Mesenchymal stem cell (in vitro differentiated cells and primary cell): ENCODE measurements at regions not wholly inside any gene's neighbourhood (a gene's known extent, or its start where the extent isn't known, plus 50 kb on each side); places are given as distances from the start of the nearest gene placed in this dataset.
A peak's percentile ranks its signal among the peaks of the same experiment; 100 is the strongest.
"Not testable (repeated sequence)": the region's sequence is repeated elsewhere in the genome, so short reads cannot be mapped to it uniquely, and the experiment has no call there.

Source experiments
- DNase-seq: peaks from one replicate; pipeline ENCODE4 v3.0.0-alpha.2; 2013
- H2AFZ ChIP-seq: one replicate; pipeline ENCODE4 v1.6.1; 2013; ENCODE audit warnings: low read depth, mild to moderate bottlenecking, control low read depth, inconsistent platforms, low read length, moderate library complexity
- H2AK5ac ChIP-seq: 2 replicates; pipeline ENCODE4 v1.6.1; 2013; ENCODE audit warnings: low read length, moderate library complexity, mild to moderate bottlenecking, inconsistent platforms; ENCODE audit not compliant: severe bottlenecking
- H2BK120ac ChIP-seq: one replicate; pipeline ENCODE4 v1.6.1; 2013; ENCODE audit warnings: low read depth, mild to moderate bottlenecking, inconsistent platforms, low read length, moderate library complexity
- H2BK12ac ChIP-seq, 2 experiments: one replicate each; pipeline ENCODE4 v1.6.1; 2013; ENCODE audit warnings: inconsistent platforms in 2 of 2, low read length in 2 of 2, mild to moderate bottlenecking in 2 of 2, moderate library complexity in 2 of 2, control low read depth in 1 of 2
- H2BK15ac ChIP-seq: one replicate; pipeline ENCODE4 v1.6.1; 2013; ENCODE audit warnings: mild to moderate bottlenecking, low read depth, inconsistent platforms; ENCODE audit not compliant: poor library complexity, severe bottlenecking
- H2BK5ac ChIP-seq: 2 replicates; pipeline ENCODE4 v1.6.1; 2013; ENCODE audit warnings: low read depth, mild to moderate bottlenecking, low read length, control low read depth, inconsistent platforms; ENCODE audit not compliant: poor library complexity, severe bottlenecking
- H3K14ac ChIP-seq, 2 experiments: one replicate each; pipeline ENCODE4 v1.6.1; 2013; ENCODE audit warnings: inconsistent platforms in 2 of 2, low read length in 2 of 2, control low read depth in 1 of 2, mild to moderate bottlenecking in 1 of 2, moderate library complexity in 1 of 2
- H3K18ac ChIP-seq, 2 experiments: one replicate each; pipeline ENCODE4 v1.6.1; 2013; ENCODE audit warnings: inconsistent platforms in 2 of 2, low read length in 2 of 2, control low read depth in 1 of 2, low read depth in 1 of 2, mild to moderate bottlenecking in 1 of 2
- H3K23ac ChIP-seq, 2 experiments: one replicate each; pipeline ENCODE4 v1.6.1; 2013; ENCODE audit warnings: inconsistent platforms in 2 of 2, low read length in 2 of 2, mild to moderate bottlenecking in 2 of 2, moderate library complexity in 2 of 2, control low read depth in 1 of 2
- H3K27ac ChIP-seq: 2 replicates; pipeline ENCODE4 v1.5.1; 2013; ENCODE audit warnings: mild to moderate bottlenecking, moderate library complexity, low read length, control low read depth, inconsistent platforms; ENCODE audit not compliant: poor library complexity, severe bottlenecking
- H3K27me3 ChIP-seq, 2 experiments: 2 replicates each; pipeline versions ENCODE4 v1.6.1 to v1.7.0; 2013; ENCODE audit warnings: low read length in 2 of 2, mild to moderate bottlenecking in 2 of 2, moderate library complexity in 2 of 2, control low read depth in 1 of 2, inconsistent platforms in 1 of 2; ENCODE audit not compliant: control insufficient read depth in 1 of 2, insufficient read depth in 1 of 2
- H3K36me3 ChIP-seq, 2 experiments: 2 replicates each; pipeline versions ENCODE4 v1.6.1 to v1.7.0; 2013; ENCODE audit warnings: low read length in 2 of 2, control low read depth in 1 of 2, inconsistent platforms in 1 of 2, low read depth in 1 of 2, mild to moderate bottlenecking in 1 of 2; ENCODE audit not compliant: insufficient read depth in 2 of 2, control insufficient read depth in 1 of 2
- H3K4ac ChIP-seq, 2 experiments: one replicate each; pipeline ENCODE4 v1.6.1; 2013; ENCODE audit warnings: inconsistent platforms in 2 of 2, low read length in 2 of 2, mild to moderate bottlenecking in 2 of 2, moderate library complexity in 2 of 2, control low read depth in 1 of 2, low read depth in 1 of 2
- H3K4me1 ChIP-seq: 2 replicates; pipeline ENCODE4 v1.6.1; 2013; ENCODE audit warnings: low read depth, low read length, control low read depth; ENCODE audit not compliant: control insufficient read depth, insufficient read depth
- H3K4me2 ChIP-seq: 2 replicates; pipeline ENCODE4 v1.6.1; 2013; ENCODE audit warnings: low read length, mild to moderate bottlenecking, inconsistent platforms; ENCODE audit not compliant: poor library complexity, severe bottlenecking
- H3K4me3 ChIP-seq, 2 experiments: 2 replicates each; pipeline versions ENCODE4 v1.5.1 to v1.7.0; 2013; ENCODE audit warnings: low read length in 2 of 2, mild to moderate bottlenecking in 2 of 2, control low read depth in 1 of 2, low read depth in 1 of 2; ENCODE audit not compliant: insufficient read depth in 1 of 2
- H3K79me1 ChIP-seq: replicated peaks from 2 replicates; pipeline ENCODE4 v1.6.1; 2013; ENCODE audit warnings: mild to moderate bottlenecking, control low read depth, low read length, inconsistent platforms; ENCODE audit not compliant: poor library complexity, severe bottlenecking
- H3K9ac ChIP-seq: 2 replicates; pipeline ENCODE4 v1.7.0; 2013; ENCODE audit warnings: mild to moderate bottlenecking, low read length, moderate library complexity
- H3K9me3 ChIP-seq: 2 replicates; pipeline ENCODE4 v1.7.0; 2013; ENCODE audit warnings: mild to moderate bottlenecking, low read length; ENCODE audit not compliant: control insufficient read depth
- H4K8ac ChIP-seq: one replicate; pipeline ENCODE4 v1.6.1; 2013; ENCODE audit warnings: inconsistent platforms, mild to moderate bottlenecking, low read length, moderate library complexity
- H4K91ac ChIP-seq: one replicate; pipeline ENCODE4 v1.6.1; 2013; ENCODE audit warnings: mild to moderate bottlenecking, low read length, inconsistent platforms
- WGBS: methylation state at CpG from one replicate; pipeline ENCODE4 v1.1.7; 2013; ENCODE audit warnings: mixed read lengths; 5-methylcytosine and 5-hydroxymethylcytosine counted together

DNA sequence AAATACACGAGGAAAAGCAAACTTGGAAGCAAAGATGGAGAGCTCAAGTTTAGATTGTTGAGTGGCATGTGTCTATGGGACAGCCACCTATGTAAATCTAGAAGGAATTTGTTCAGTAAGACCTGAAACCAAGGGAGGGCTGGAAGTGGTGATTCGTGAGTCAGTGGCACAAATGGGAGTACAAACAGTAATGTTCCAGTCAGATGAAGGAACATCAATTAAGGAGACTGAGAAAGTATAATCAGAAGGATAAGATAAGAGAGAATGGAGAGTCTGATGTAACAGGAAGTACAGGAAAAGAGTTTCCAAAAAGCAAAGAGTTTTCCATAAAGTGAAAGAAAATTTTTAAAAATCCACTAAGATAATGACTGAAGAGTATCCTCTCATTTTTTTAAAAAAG lies 544.2 kb downstream of the KIF20B start:
- DNase-seq, result peak; percentile 8
- 72% methylated on average over 2 of the region's 2 CpGs for WGBS
- Histone ChIP-seq H3K79me1 (no peaks in the 10 kb centered on the region), H3K4ac (no peak overlapping the region), H2BK120ac (no peak overlapping the region), H3K4me3 (no peak overlapping the region), H3K4me2 (no peak overlapping the region), H4K91ac (no peak overlapping the region), H3K14ac (no peak overlapping the region), H3K27me3 (no peaks in the 10 kb centered on the region), H3K9ac (no peak overlapping the region), H3K23ac (no peak overlapping the region), H3K9me3 (no peaks in the 10 kb centered on the region), H2AK5ac (no peak overlapping the region), H4K8ac (no peak overlapping the region), H3K18ac (no peak overlapping the region), H3K36me3 (no peaks in the 10 kb centered on the region), H3K4me1 (no peaks in the 10 kb centered on the region), H2AFZ (no peak overlapping the region), H3K27ac (no peak overlapping the region), H2BK5ac (no peak overlapping the region), H2BK15ac (no peak overlapping the region), H2BK12ac (no peak overlapping the region)

DNA sequence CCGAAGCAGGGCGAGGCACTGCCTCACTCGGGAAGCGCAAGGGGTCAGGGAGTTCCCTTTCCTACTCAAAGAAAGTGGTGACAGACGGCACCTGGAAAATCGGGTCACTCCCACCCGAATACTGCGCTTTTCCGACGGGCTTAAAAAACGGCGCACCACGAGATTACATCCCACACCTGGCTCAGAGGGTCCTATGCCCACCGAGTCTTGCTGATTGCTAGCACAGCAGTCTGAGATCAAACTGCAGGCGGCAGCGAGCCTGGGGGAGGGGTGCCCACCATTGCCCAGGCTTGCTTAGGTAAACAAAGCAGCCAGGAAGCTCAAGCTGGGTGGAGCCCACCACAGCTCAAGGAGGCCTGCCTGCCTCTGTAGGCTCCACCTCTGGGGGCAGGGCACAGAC lies 549.4 kb downstream of the KIF20B start:
- H4K91ac ChIP-seq, DNase-seq, H3K4me2 ChIP-seq: not testable (repeated sequence)

DNA sequence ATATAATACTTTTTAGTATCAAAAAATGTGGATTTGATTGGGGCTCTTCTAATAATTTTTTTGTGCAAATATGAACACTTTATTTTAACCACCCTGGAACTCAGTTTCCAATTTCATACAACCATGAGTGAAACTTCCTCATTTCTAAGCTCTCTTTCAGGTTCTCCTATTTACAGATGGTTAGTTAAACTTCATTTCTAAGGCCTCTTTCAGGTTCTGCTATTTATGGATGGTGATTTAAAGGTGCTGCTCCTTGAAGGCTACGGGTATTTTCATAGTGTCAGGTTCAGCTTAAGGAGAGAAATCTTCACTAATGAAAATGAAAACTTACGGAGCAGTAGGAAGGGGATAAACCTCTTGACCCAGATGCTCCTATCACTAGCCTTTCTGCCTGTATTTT lies 568.3 kb downstream of the KIF20B start:
- no peak overlapping the region for H2AK5ac ChIP-seq
- H3K27me3 ChIP-seq, result no peaks in the 10 kb centered on the region
- H2AFZ ChIP-seq, result no peak overlapping the region
- WGBS, result 100% methylated on average over 2 of the region's 2 CpGs
- H3K36me3 ChIP-seq, result no peaks in the 10 kb centered on the region
- no peak overlapping the region for H2BK15ac ChIP-seq
- no peak overlapping the region for H3K9ac ChIP-seq
- no peaks in the 10 kb centered on the region for H3K9me3 ChIP-seq
- H2BK12ac ChIP-seq, result no peak overlapping the region
- no peak overlapping the region for H3K4me2 ChIP-seq
- no peaks in the 10 kb centered on the region for H3K4me1 ChIP-seq
- no peak overlapping the region for H4K8ac ChIP-seq
- H3K4ac ChIP-seq, result no peak overlapping the region
- no peak overlapping the region for H3K14ac ChIP-seq
- no peak overlapping the region for H3K4me3 ChIP-seq
- H4K91ac ChIP-seq, result no peak overlapping the region
- no peaks in the 10 kb centered on the region for H3K79me1 ChIP-seq
- no peak overlapping the region for H3K27ac ChIP-seq
- no peak overlapping the region for H2BK5ac ChIP-seq
- no peak overlapping the region for H2BK120ac ChIP-seq
- DNase-seq, result no peak
- no peak overlapping the region for H3K23ac ChIP-seq
- no peak overlapping the region for H3K18ac ChIP-seq

More for the DNA sequence above, 549.4 kb downstream of the KIF20B start:
- H4K8ac ChIP-seq, H2AFZ ChIP-seq, H3K4me3 ChIP-seq, H2BK5ac ChIP-seq, H2AK5ac ChIP-seq, H2BK12ac ChIP-seq, H3K36me3 ChIP-seq, H3K18ac ChIP-seq, H3K79me1 ChIP-seq, H3K4ac ChIP-seq, H2BK120ac ChIP-seq, H3K9me3 ChIP-seq, H3K14ac ChIP-seq, H3K27me3 ChIP-seq, H2BK15ac ChIP-seq, H3K23ac ChIP-seq, H3K4me1 ChIP-seq, H3K27ac ChIP-seq, H3K9ac ChIP-seq: not testable (repeated sequence)
- WGBS, result 86% methylated on average over 16 of the region's 16 CpGs

DNA sequence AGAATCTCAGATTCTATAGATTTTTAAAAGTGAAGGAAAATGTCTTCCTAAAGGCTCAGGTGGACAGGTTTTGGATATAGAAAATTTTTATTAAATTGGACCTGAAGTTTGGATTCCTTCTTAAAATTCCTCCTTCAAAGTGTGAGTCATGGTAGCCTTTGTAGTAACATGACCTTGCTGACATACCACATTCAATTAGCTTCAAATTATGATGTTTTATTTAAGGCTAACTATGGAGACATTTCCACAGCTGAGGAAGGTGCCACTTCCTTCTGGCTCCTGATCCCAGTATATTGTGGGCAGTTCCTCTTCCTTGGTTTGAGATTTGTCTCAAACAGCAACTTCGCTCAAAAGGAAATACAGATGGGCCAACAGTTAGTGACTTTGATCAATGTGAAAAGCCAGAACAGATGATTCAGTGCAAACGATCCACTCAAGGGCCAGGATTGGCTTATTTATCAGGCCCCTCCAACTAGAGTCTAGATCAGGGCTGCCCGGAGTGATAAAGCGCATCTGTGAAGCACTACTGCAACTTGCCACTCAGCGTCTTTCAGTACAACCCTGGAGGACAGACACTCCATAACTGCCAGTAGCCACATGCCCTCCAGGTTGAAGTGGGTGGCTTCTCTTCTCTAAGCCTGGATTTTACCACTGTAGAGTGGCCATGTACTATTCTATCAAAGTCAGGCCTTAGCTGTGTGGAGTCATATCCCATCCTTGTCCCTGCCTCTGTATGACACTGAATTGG lies 573.5 kb downstream of the KIF20B start:
- no peak overlapping the region for H3K4me3 ChIP-seq
- no peak overlapping the region for H3K18ac ChIP-seq
- H2AFZ ChIP-seq, result no peak overlapping the region
- H4K91ac ChIP-seq, result no peak overlapping the region
- H3K79me1 ChIP-seq, result no peaks in the 10 kb centered on the region
- H2BK12ac ChIP-seq, result no peak overlapping the region
- H3K23ac ChIP-seq, result no peak overlapping the region
- no peak overlapping the region for H2BK15ac ChIP-seq
- no peak overlapping the region for H2AK5ac ChIP-seq
- H3K9me3 ChIP-seq, result no peaks in the 10 kb centered on the region
- H2BK5ac ChIP-seq, result no peak overlapping the region
- H4K8ac ChIP-seq, result no peak overlapping the region
- H3K4ac ChIP-seq, result peak overlapping the region in 1 of 2 experiments; percentile 37
- H3K27ac ChIP-seq, result no peak overlapping the region
- H2BK120ac ChIP-seq, result no peak overlapping the region
- H3K4me1 ChIP-seq, result no peaks in the 10 kb centered on the region
- no peaks in the 10 kb centered on the region for H3K27me3 ChIP-seq
- no peak overlapping the region for H3K9ac ChIP-seq
- no peaks in the 10 kb centered on the region for H3K36me3 ChIP-seq
- H3K14ac ChIP-seq, result peak overlapping the region in 1 of 2 experiments; percentile 18
- WGBS, result 91% methylated on average over 5 of the region's 5 CpGs
- H3K4me2 ChIP-seq, result no peak overlapping the region
- DNase-seq, result no peak
